ENCODE measurements at regions not wholly inside any gene's neighbourhood (a gene's known extent, or its start where the extent isn't known, plus 50 kb on each side); places are given as distances from the start of the nearest gene placed in this dataset.

DNA sequence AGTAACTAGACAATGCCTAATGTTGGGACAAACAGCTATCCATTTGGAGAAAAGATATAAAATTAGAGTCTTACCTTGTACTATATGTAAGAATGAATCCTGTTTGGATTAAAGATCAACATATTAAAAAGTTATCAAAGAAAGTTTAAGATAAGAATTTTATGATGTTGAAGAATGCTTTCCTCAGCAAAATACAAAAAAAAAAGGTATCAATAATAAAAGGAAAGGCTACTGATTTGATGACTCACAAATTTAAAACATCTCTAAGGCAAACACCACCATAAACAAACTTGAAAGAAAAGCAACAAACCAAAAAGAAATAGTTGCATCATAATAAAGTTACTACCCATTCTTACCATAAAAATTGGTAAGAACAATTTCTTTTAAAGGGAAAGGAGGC lies 92.7 kb downstream of the C1D start:
- no peak overlapping the region for H3K4me3 ChIP-seq (ENCODE audit: control insufficient read depth, low read depth, low read length)
- DNase-seq (ENCODE audit: low read depth) = no peak
- no peak for TF ChIP-seq CTCF (IDR thresholded peaks at IDR 0.05; ENCODE audit: control insufficient read depth, insufficient read depth, low read depth, low read length, missing control alignments)

DNA sequence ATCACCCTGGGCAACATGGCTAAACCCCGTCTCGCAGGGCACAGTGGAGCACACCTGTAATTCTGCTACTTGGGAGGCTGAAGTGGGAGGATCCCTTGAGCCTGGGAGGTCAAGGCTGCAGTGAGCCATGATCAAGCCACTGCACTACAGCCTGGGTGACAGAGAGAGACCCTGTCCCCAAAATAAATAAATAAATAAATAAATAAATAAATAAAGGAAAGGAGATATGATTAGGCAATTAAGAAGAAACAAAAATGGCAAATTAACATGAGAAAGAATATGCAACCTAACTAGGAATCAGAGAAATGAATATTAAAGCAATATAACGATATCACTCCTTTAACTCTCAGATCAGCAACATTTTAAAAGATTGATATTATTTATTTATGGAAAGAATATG lies 92.3 kb downstream of the C1D start:
- no peak overlapping the region for H3K4me3 ChIP-seq (ENCODE audit: control insufficient read depth, low read depth, low read length)
- TF ChIP-seq CTCF (IDR thresholded peaks at IDR 0.05; ENCODE audit: control insufficient read depth, insufficient read depth, low read depth, low read length, missing control alignments) = no peak
- DNase-seq (ENCODE audit: low read depth) = no peak

DNA sequence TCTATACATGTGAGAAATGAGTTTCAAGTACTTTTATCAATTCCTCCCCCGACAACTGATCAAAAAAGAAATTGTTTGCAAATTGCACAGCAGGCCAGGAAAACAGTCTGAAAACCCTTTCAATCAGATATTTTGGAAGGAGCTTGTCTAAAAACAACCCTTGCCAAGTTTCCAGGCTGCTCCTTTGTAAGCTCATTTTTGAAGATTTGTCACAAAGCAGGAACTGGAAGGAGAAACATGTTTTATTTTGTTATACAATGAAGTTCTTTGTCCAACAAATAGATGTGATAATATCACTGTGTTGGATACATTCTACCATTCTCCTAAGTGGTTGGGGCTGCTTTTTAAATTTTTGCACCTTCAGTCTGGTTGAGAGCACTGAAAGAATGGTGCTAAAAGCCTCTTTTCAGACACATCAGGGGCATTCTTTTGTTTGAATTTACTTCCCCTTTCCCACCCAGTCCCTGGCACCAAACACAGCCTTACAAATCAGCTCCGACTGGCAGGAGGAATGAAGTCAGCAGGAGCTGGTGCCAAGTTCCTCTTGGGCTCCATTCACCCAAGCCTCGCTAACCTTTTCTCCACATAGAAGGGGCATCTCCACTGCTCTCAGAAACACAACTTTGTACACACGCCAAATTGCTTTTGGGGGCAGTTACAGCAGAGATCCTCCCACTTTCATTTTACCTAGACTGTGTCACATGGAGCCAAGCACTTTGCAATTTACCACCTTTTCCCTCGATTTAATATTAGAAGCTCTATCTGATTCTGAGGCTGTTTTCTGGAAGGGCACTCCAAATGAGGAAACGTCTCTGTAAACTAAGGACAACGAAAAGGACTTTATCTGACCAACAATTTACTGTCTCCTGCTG lies 88.0 kb downstream of the C1D start:
- DNase-seq (ENCODE audit: low read depth) = no peak
- TF ChIP-seq CTCF (IDR thresholded peaks at IDR 0.05; ENCODE audit: control insufficient read depth, insufficient read depth, low read depth, low read length, missing control alignments) = no peak
- H3K4me3 ChIP-seq (ENCODE audit: control insufficient read depth, low read depth, low read length) = no peak overlapping the region

- no peak overlapping the region for H3K4me3 ChIP-seq (ENCODE audit: control insufficient read depth, low read depth, low read length)
- DNase-seq (ENCODE audit: low read depth) = no peak
- no peak for TF ChIP-seq CTCF (IDR thresholded peaks at IDR 0.05; ENCODE audit: control insufficient read depth, insufficient read depth, low read depth, low read length, missing control alignments)
Measured at GRCh38 chr2:67977464-67977863, 85.3 kb downstream of the C1D start.

- no peak for DNase-seq (ENCODE audit: low read depth)
- no peak overlapping the region for H3K4me3 ChIP-seq (ENCODE audit: control insufficient read depth, low read depth, low read length)
- no peak for TF ChIP-seq CTCF (IDR thresholded peaks at IDR 0.05; ENCODE audit: control insufficient read depth, insufficient read depth, low read depth, low read length, missing control alignments)
Measured at GRCh38 chr2:67982956-67983355, 79.8 kb downstream of the C1D start.

GRCh38 chr2:67984600-67984999 lies 78.2 kb downstream of the C1D start:
- TF ChIP-seq CTCF (IDR thresholded peaks at IDR 0.05; ENCODE audit: control insufficient read depth, insufficient read depth, low read depth, low read length, missing control alignments) = no peak
- no peak for DNase-seq (ENCODE audit: low read depth)
- no peak overlapping the region for H3K4me3 ChIP-seq (ENCODE audit: control insufficient read depth, low read depth, low read length)
